MM.1S (cell line): ENCODE measurements at regions not wholly inside any gene's neighbourhood (a gene's known extent, or its start where the extent isn't known, plus 50 kb on each side); places are given as distances from the start of the nearest gene placed in this dataset.

Experiments
- DNase-seq: peaks from one replicate; pipeline ENCODE4 v3.0.0-alpha.2; 2015
- H2AFZ ChIP-seq: fragments of 300-600 bp; sonication (generic); 2 replicates; pipeline ENCODE4 v1.6.0; 2016; ENCODE audit warnings: antibody characterized with exemption, low read length
- H3F3A ChIP-seq: fragments of 300-600 bp; sonication (generic); 2 replicates; pipeline ENCODE4 v1.6.1; 2016; ENCODE audit warnings: mild to moderate bottlenecking, antibody characterized with exemption, low read length, moderate library complexity, mixed read lengths; ENCODE audit not compliant: insufficient read depth
- H3K27ac ChIP-seq: fragments of 300-600 bp; sonication (generic); 2 replicates; pipeline ENCODE4 v1.5.1; 2016; ENCODE audit warnings: mild to moderate bottlenecking, low read length
- H3K27me3 ChIP-seq: fragments of 300-600 bp; sonication (generic); replicated peaks from 2 replicates; pipeline ENCODE4 v1.6.0; 2016; ENCODE audit warnings: low read length; ENCODE audit not compliant: insufficient read depth
- H3K36me3 ChIP-seq: fragments of 300-600 bp; sonication (generic); replicated peaks from 2 replicates; pipeline ENCODE4 v1.6.1; 2016; ENCODE audit warnings: mild to moderate bottlenecking, low read length, mixed read lengths; ENCODE audit not compliant: insufficient read depth
- H3K4me1 ChIP-seq: fragments of 300-600 bp; sonication (generic); 2 replicates; pipeline ENCODE4 v1.6.1; 2016; ENCODE audit warnings: low read length, mixed read lengths
- H3K4me2 ChIP-seq: fragments of 300-600 bp; sonication (generic); 2 replicates; pipeline ENCODE4 v1.6.0; 2016; ENCODE audit warnings: low read depth, low read length
- H3K4me3 ChIP-seq: fragments of 300-600 bp; sonication (generic); 2 replicates; pipeline ENCODE4 v1.5.1; 2016; ENCODE audit warnings: low read length, mixed read lengths
- H3K79me2 ChIP-seq: fragments of 300-600 bp; sonication (generic); 2 replicates; pipeline ENCODE4 v1.6.1; 2016; ENCODE audit warnings: mixed run types, low read length, mixed read lengths
- H3K9ac ChIP-seq: fragments of 300-600 bp; sonication (generic); 2 replicates; pipeline ENCODE4 v1.6.1; 2016; ENCODE audit warnings: low read length, mixed read lengths
- H3K9me2 ChIP-seq: fragments of 300-600 bp; sonication (generic); replicated peaks from 2 replicates; pipeline ENCODE4 v1.6.1; 2016; ENCODE audit warnings: mild to moderate bottlenecking, low read length, mixed read lengths; ENCODE audit not compliant: insufficient read depth
- H3K9me3 ChIP-seq: fragments of 300-600 bp; sonication (generic); replicated peaks from 2 replicates; pipeline ENCODE4 v1.6.1; 2016; ENCODE audit warnings: mild to moderate bottlenecking, low read length, mixed read lengths; ENCODE audit not compliant: insufficient read depth
- H4K20me1 ChIP-seq: fragments of 300-600 bp; sonication (generic); 2 replicates; pipeline ENCODE4 v1.6.1; 2016; ENCODE audit warnings: mild to moderate bottlenecking, low read length, moderate library complexity, mixed read lengths; ENCODE audit not compliant: insufficient read depth
- CTCF ChIP-seq: fragments of 300-600 bp; sonication (generic); IDR thresholded peaks from 2 replicates; pipeline ENCODE4 v1.5.1; 2016; ENCODE audit warnings: antibody characterized with exemption, low read length, mixed read lengths
- EZH2 ChIP-seq: fragments of 300-600 bp; sonication (generic); optimal IDR thresholded peaks from 2 replicates; pipeline ENCODE3; 2017; ENCODE audit warnings: low read depth, mild to moderate bottlenecking, antibody characterized with exemption, low read length, mixed read lengths
- EZH2phosphoT487 ChIP-seq: fragments of 300-600 bp; sonication (generic); IDR thresholded peaks from 2 replicates; pipeline ENCODE4 v1.6.1; 2018; ENCODE audit warnings: antibody characterized with exemption, low read length

GRCh38 chr21:15559660-15560059, 170.1 kb upstream of the USP25 start:
- no peak overlapping the region for H3K27ac ChIP-seq
- no peaks in the 10 kb centered on the region for H3K27me3 ChIP-seq
- no peaks in the 10 kb centered on the region for H3F3A ChIP-seq
- H3K9me2 ChIP-seq = no peaks in the 10 kb centered on the region
- H3K4me1 ChIP-seq = no peaks in the 10 kb centered on the region
- no peak for TF ChIP-seq CTCF
- TF ChIP-seq EZH2 = no peak
- TF ChIP-seq EZH2phosphoT487 = no peak
- H2AFZ ChIP-seq = no peak overlapping the region
- H4K20me1 ChIP-seq = no peaks in the 10 kb centered on the region
- no peaks in the 10 kb centered on the region for H3K9me3 ChIP-seq
- no peak overlapping the region for H3K9ac ChIP-seq
- no peak for DNase-seq
- no peaks in the 10 kb centered on the region for H3K36me3 ChIP-seq
- no peaks in the 10 kb centered on the region for H3K79me2 ChIP-seq
- H3K4me3 ChIP-seq = no peak overlapping the region
- H3K4me2 ChIP-seq = no peak overlapping the region

- Histone ChIP-seq H3K9me3 (no peaks in the 10 kb centered on the region), H2AFZ (no peak overlapping the region), H3K9me2 (no peaks in the 10 kb centered on the region), H3K79me2 (no peaks in the 10 kb centered on the region), H3F3A (no peaks in the 10 kb centered on the region), H3K4me2 (no peak overlapping the region), H3K36me3 (no peaks in the 10 kb centered on the region), H3K27ac (no peak overlapping the region), H3K4me1 (no peaks in the 10 kb centered on the region), H3K9ac (no peak overlapping the region), H4K20me1 (no peaks in the 10 kb centered on the region), H3K27me3 (no peaks in the 10 kb centered on the region), H3K4me3 (no peak overlapping the region)
- no peak for DNase-seq
- TF ChIP-seq CTCF = no peak
- no peak for TF ChIP-seq EZH2
- no peak for TF ChIP-seq EZH2phosphoT487
Measured at GRCh38 chr21:15560383-15561056, 169.3 kb upstream of the USP25 start.

- Histone ChIP-seq H3K27me3 (no peaks in the 10 kb centered on the region), H3K4me3 (no peak overlapping the region), H3K9ac (no peak overlapping the region), H4K20me1 (no peaks in the 10 kb centered on the region), H3F3A (no peaks in the 10 kb centered on the region), H3K4me1 (no peaks in the 10 kb centered on the region), H3K9me3 (no peaks in the 10 kb centered on the region), H3K36me3 (no peaks in the 10 kb centered on the region), H2AFZ (no peak overlapping the region), H3K9me2 (no peaks in the 10 kb centered on the region), H3K27ac (no peak overlapping the region), H3K79me2 (no peaks in the 10 kb centered on the region), H3K4me2 (no peak overlapping the region)
- DNase-seq = no peak
- no peak for TF ChIP-seq CTCF
Measured at GRCh38 chr21:15562748-15563147, 167.0 kb upstream of the USP25 start.
